GM12878 (cell line): ENCODE measurements at regions not wholly inside any gene's neighbourhood (a gene's known extent, or its start where the extent isn't known, plus 50 kb on each side); places are given as distances from the start of the nearest gene placed in this dataset.

Experiments used
- ATAC-seq: fragments of 200-7000 bp; cut with Tn5 transposase; 3 replicates; pipeline ENCODE4 v1.9.1; 2020; ENCODE audit warnings: mild to moderate bottlenecking, moderate library complexity
- BruUV-seq: library from RNA; stranded (reverse); fragments of 400-500 nt; replicated peaks from 2 replicates; lab custom pipeline; 2021; lab: Mats Ljungman, UMichigan
- CTCF ChIA-PET: fragments of 300-600 bp; sonication (Branson Sonifier 250); formaldehyde crosslinking; extraction: SDS; loops from one replicate; lab custom pipeline; 2021; ENCODE audit warnings: inconsistent platforms; lab: Yijun Ruan, JAX
- POLR2A ChIA-PET: fragments of 350-600 bp; formaldehyde crosslinking; extraction: SDS; loops from one replicate; lab custom pipeline; 2021; ENCODE audit warnings: inconsistent platforms; lab: Charles Lee
- RAD21 ChIA-PET: fragments of 300-600 bp; sonication (Branson Sonifier 250); formaldehyde crosslinking; loops from one replicate; lab custom pipeline; 2023; ENCODE audit warnings: antibody characterized with exemption; ENCODE audit not compliant: unreplicated experiment; lab: Charles Lee
- SMC1A ChIA-PET: fragments of 300-600 bp; sonication (Branson Sonifier 250); formaldehyde crosslinking; loops from one replicate; lab custom pipeline; 2023; ENCODE audit not compliant: unreplicated experiment, uncharacterized antibody; lab: Charles Lee
- DNase-seq: peaks from one replicate; pipeline ENCODE4 v3.0.0-alpha.2; 2011; ENCODE audit warnings: low read depth, low spot score
- FAIRE-seq: peaks from 3 replicates; lab custom pipeline; 2011; peaks lifted over from hg19 to GRCh38; lab: Jason Lieb, UNC
- H2AFZ ChIP-seq: 2 replicates; pipeline ENCODE4 v1.6.0; 2011; ENCODE audit warnings: low read depth, low read length, control low read depth; ENCODE audit not compliant: control insufficient read depth
- H3K27ac ChIP-seq: 2 replicates; pipeline ENCODE4 v1.5.1; 2011; ENCODE audit warnings: control low read depth; ENCODE audit not compliant: control insufficient read depth, insufficient read depth
- H3K27me3 ChIP-seq, 2 experiments: replicated peaks in 1 of 2; 2 replicates each; pipeline versions ENCODE4 v1.6.0 to v1.6.1; 2011; ENCODE audit warnings: low read length in 1 of 2; ENCODE audit not compliant: control insufficient read depth in 2 of 2, insufficient read depth in 2 of 2
- H3K36me3 ChIP-seq, 2 experiments: 2 replicates each; pipeline ENCODE4 v1.5.1; 2011; ENCODE audit warnings: low read length in 1 of 2; ENCODE audit not compliant: control insufficient read depth in 2 of 2, insufficient read depth in 2 of 2
- H3K4me1 ChIP-seq: 2 replicates; pipeline ENCODE4 v1.6.1; 2011; ENCODE audit warnings: mild to moderate bottlenecking, low read length, moderate library complexity, mixed read lengths; ENCODE audit not compliant: control insufficient read depth, insufficient read depth
- H3K4me2 ChIP-seq: 2 replicates; pipeline ENCODE4 v1.6.0; 2011; ENCODE audit warnings: control low read depth; ENCODE audit not compliant: control insufficient read depth, insufficient read depth
- H3K4me3 ChIP-seq: fragments of 200-600 bp; sonication (generic); 2 replicates; pipeline ENCODE4 v1.5.1; 2016
- H3K79me2 ChIP-seq: 2 replicates; pipeline ENCODE4 v1.6.0; 2011; ENCODE audit warnings: low read length; ENCODE audit not compliant: control insufficient read depth, insufficient read depth
- H3K9ac ChIP-seq: 2 replicates; pipeline ENCODE4 v1.8.0; 2011; ENCODE audit warnings: low read length, control low read depth, mixed read lengths; ENCODE audit not compliant: control insufficient read depth, insufficient read depth
- H3K9me3 ChIP-seq: replicated peaks from 3 replicates; pipeline ENCODE4 v1.5.1; 2011; ENCODE audit warnings: mild to moderate bottlenecking, low read length; ENCODE audit not compliant: control insufficient read depth, insufficient read depth
- H4K20me1 ChIP-seq: 2 replicates; pipeline ENCODE4 v1.6.0; 2011; ENCODE audit not compliant: control insufficient read depth, insufficient read depth
- IKZF1 ChIP-seq: fragments of 450-650 bp; conservative IDR thresholded peaks from 2 replicates; pipeline ENCODE4 v1.6.1; 2017; ENCODE audit warnings: antibody characterized with exemption, mild to moderate bottlenecking
- NR2F1 ChIP-seq: fragments of 450-650 bp; conservative IDR thresholded peaks from 2 replicates; pipeline ENCODE4 v1.6.1; 2017; ENCODE audit warnings: mild to moderate bottlenecking
- WGBS: methylation state at CpG from one replicate; pipeline ENCODE4 v1.1.6; 2016; ENCODE audit warnings: low lambda C conversion rate; ENCODE audit not compliant: insufficient replicate concordance, insufficient coverage; ENCODE audit errors: missing lambda C conversion rate; 5-methylcytosine and 5-hydroxymethylcytosine counted together
- in situ Hi-C: fragments of 300-500 bp; cut with MboI; formaldehyde crosslinking; loops from 9 replicates; pipeline ENCODE4 v1.14.3; 2018; ENCODE audit warnings: mixed read lengths
- intact Hi-C: fragments of 100-400 bp; cut with micrococcal nuclease; formaldehyde crosslinking; loops from one replicate; pipeline ENCODE4 v1.14.2; 2022; ENCODE audit not compliant: unreplicated experiment
- TF ChIP-seq, protein P1 (sequence below): fragments of 450-650 bp; IDR thresholded peaks from 2 replicates; pipeline ENCODE4 v1.6.1; 2017; ENCODE audit warnings: mild to moderate bottlenecking, moderate library complexity

DNA sequence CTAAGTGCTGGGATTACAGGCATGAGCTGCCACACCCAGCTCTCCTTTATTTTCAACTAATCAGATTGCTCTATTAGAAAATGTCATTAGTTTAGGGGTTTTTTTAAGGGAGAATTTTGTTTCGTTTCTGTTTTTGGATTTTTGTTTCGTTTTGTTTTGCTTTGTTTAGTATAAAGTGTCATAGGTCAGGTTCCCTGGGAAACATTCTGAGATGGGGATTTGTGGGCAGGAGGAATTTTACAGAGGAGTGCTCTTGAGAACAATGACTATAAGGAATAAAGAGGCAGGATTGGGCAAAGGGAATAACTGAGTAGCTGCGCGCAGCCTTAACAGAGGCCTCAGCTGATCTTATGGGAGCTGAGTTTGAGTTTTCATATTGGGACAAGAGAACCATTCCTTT, 86.8 kb upstream of the NR2F2 start:
- Histone ChIP-seq H3K4me1 (no peaks in the 10 kb centered on the region), H3K79me2 (no peaks in the 10 kb centered on the region), H3K27ac (no peak overlapping the region), H3K4me3 (no peak overlapping the region), H2AFZ (peak overlapping the region; percentile 18), H3K27me3 (no peaks in the 10 kb centered on the region), H3K36me3 (no peaks in the 10 kb centered on the region), H3K9me3 (peaks cover 2% of the 10 kb centered on the region; the same call in 1 of the 3 replicates)
- intact Hi-C loops, result no loop called here
- CTCF ChIA-PET, result interaction anchor here (0.7 to 1.6 kb wide), 4 partner anchors 9 to 627 kb away, joined by 3 to 7 read pairs (median 4); no protein-coding TSS in a partner anchor
- TF ChIP-seq IKZF1 (0 out of 2 replicates have a peak, but pooled peaks have one; percentile 13), NR2F1 (0 out of 2 replicates have a peak, but pooled peaks have one; percentile 28)
- TF ChIP-seq, protein P1, sequence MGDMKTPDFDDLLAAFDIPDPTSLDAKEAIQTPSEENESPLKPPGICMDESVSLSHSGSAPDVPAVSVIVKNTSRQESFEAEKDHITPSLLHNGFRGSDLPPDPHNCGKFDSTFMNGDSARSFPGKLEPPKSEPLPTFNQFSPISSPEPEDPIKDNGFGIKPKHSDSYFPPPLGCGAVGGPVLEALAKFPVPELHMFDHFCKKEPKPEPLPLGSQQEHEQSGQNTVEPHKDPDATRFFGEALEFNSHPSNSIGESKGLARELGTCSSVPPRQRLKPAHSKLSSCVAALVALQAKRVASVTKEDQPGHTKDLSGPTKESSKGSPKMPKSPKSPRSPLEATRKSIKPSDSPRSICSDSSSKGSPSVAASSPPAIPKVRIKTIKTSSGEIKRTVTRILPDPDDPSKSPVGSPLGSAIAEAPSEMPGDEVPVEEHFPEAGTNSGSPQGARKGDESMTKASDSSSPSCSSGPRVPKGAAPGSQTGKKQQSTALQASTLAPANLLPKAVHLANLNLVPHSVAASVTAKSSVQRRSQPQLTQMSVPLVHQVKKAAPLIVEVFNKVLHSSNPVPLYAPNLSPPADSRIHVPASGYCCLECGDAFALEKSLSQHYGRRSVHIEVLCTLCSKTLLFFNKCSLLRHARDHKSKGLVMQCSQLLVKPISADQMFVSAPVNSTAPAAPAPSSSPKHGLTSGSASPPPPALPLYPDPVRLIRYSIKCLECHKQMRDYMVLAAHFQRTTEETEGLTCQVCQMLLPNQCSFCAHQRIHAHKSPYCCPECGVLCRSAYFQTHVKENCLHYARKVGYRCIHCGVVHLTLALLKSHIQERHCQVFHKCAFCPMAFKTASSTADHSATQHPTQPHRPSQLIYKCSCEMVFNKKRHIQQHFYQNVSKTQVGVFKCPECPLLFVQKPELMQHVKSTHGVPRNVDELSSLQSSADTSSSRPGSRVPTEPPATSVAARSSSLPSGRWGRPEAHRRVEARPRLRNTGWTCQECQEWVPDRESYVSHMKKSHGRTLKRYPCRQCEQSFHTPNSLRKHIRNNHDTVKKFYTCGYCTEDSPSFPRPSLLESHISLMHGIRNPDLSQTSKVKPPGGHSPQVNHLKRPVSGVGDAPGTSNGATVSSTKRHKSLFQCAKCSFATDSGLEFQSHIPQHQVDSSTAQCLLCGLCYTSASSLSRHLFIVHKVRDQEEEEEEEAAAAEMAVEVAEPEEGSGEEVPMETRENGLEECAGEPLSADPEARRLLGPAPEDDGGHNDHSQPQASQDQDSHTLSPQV, result no peak
- TF ChIP-seq, all 136 proteins: peak for 2
- WGBS, result 25% methylated on average over 4 of the region's 4 CpGs
- BruUV-seq, result no TSS peak
- ChIA-PET SMC1A (interaction anchor here (0.7 to 2.8 kb wide), 7 partner anchors 8 to 267 kb away, joined by 3 to 13 read pairs (median 3); no protein-coding TSS in a partner anchor), POLR2A (interaction anchor here (0.7 kb wide), 1 partner anchor 209 kb away, joined by 3 read pairs; no protein-coding TSS in a partner anchor), RAD21 (interaction anchor here (0.7 to 1.5 kb wide), 5 partner anchors 9 to 158 kb away, joined by 3 to 5 read pairs (median 3); no protein-coding TSS in a partner anchor)
- peak; percentile 42; the same call in 2 of the 3 replicates for ATAC-seq
- FAIRE-seq, result no peak
- Histone ChIP-seq H4K20me1 (no peaks in the 10 kb centered on the region), H3K4me2 (no peak overlapping the region), H3K9ac (no peak overlapping the region)
- no peak for DNase-seq
- in situ Hi-C loops, result no loop called here
